GM18508 (cell line): ENCODE measurements at regions not wholly inside any gene's neighbourhood (a gene's known extent, or its start where the extent isn't known, plus 50 kb on each side); places are given as distances from the start of the nearest gene placed in this dataset.
A peak's percentile ranks its signal among the peaks of the same experiment; 100 is the strongest.

Source experiments
- ATAC-seq: cut with Tn5 transposase; IDR thresholded peaks from one replicate; pipeline ENCODE4 v1.9.1; 2021; ENCODE audit warnings: moderate number of reproducible peaks; ENCODE audit not compliant: insufficient read depth, unreplicated experiment

DNA sequence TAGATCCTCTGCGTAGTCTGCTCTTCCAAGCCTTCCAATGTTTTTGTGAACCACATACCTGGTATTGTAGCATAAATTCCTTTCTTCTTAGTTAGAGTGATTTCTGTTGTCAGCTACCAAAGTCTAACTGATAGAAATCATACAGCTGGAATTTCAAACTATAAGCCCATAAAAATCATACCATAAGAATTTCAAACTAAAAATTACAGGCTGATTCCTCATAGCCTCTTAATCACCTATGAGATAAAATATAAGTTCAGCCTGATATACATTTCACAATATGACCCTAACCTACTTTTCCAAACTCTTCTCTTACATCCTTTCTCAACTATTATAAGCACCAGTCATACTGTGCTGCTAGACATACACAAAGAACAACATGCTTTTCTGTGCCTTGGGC, 64.8 kb downstream of the PTHLH start:
- ATAC-seq = no peak

DNA sequence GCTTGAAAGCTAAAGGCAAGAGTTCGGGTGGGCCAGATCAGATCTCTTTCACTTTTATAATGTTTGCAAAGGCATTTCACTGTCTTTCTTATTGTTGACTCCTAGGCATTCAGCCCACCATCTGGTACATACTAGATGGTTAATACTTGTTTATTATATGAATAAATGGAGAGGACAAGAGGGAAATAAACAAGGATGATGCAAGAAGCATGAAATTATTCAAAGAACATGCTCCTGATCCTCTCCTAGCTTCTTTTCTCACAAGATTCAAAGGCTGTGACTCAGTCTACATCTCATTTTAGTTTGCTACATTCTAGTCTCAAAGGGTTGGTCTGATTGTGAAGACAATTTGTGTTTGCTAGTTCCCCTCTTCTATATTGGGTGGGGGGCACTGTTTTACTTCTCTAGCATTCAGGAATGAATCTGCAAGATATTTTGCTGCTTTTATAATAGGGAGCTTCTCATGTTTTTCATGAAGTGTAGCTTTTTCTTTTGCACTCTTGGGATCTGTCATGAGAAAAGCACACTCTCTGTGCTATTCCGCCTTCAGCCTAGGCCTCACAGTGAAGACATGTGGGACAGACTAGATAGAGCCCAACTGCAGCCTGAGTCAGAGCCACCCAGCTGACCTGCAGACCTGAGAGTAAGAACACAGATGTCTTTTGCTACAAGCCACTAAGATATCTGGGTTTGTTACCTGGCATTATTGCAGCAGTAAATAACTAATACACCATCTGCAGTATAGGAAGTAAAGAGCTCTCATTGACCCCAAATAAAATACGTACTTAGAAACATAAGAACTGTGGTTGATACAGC, 65.7 kb downstream of the PTHLH start:
- ATAC-seq = no peak

DNA sequence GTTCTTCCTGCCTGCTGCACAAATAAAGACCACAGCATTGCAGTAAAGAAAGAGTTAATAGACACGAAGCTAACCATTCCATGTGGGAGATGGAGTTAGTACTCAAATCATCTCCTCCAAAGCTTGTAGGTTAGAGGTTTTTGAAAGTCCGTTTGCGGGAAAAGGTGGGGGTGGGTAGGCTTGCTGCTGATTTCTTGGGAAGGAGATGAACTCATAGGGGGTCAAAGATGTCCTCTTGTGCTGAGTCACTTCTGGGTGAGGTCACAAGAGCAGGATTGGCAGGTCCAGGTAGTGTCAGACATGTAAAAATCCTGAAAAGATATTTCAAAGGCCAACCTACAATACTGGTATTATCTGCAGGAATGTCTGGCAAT, 66.4 kb downstream of the PTHLH start:
- ATAC-seq = no peak

- no peak for ATAC-seq
Observed at GRCh38 chr12:27905285-27906126, 67.0 kb downstream of the PTHLH start.

DNA sequence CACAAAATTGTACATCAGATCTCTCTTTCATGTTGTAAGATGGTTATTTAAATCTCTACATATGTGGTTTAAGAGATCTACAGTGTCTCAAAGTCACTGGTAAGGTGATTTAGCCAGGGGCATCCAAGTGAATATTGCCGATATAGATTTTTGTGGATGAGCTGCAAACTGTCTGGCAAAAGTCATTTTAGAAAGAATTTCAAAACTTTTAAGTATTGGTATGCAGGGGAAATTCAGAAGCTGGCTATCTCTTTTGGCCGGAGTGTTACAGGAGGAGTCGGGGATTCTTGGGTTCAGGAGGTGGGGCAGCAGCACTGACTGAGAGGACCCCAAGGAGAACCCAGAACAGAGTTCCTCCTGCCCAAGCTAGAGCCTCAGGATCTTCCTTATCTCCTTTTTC, 69.9 kb downstream of the PTHLH start:
- ATAC-seq = no peak

- ATAC-seq = no peak
Observed at GRCh38 chr12:27901959-27902358, 70.6 kb downstream of the PTHLH start.

DNA sequence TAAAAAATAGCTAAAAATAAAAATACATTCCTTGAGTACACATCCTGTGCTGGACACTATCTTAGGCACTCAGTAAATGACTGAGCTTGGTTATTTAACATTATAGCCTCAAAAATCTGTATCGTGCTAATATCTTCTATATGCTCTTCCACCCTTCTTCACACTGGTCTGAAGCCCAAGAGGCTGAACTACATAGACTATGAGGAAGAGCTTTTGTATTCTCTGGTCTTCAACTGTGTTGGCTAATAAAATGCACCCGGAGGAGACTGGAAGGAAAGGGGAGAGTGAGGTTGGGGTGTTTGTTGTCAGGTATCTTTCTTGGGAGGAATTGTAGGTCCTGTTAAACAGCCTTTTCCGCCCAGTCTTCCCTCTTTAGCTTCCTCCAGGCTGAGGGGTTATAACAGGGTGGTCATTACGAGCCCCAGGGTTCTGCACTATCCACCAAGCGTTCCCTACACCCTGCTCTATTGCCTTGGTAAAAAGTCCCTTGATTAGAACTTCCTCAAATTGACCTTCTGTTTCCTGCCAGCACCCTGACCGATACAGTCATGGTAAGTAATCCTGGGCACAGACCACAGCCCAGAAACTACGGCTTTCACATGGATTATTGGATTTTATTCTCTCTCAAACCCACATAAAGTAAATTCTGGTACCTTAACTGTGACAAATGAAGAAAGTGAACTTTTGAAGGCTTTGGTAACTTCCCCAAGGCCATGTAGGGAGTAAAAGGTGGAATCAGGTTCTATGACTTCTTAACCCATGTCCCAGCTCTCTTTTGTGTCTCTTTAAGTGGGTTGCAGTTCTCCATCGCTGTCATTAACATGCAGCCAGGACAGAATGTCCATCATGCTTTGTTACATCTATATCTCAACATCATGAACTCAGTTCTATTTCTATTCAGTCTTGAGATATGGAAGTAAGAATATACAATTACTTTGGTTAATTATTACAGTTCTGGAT, 71.3 kb downstream of the PTHLH start:
- peak; percentile 63 for ATAC-seq

GRCh38 chr12:27899151-27899661, 73.3 kb downstream of the PTHLH start:
- no peak for ATAC-seq

DNA sequence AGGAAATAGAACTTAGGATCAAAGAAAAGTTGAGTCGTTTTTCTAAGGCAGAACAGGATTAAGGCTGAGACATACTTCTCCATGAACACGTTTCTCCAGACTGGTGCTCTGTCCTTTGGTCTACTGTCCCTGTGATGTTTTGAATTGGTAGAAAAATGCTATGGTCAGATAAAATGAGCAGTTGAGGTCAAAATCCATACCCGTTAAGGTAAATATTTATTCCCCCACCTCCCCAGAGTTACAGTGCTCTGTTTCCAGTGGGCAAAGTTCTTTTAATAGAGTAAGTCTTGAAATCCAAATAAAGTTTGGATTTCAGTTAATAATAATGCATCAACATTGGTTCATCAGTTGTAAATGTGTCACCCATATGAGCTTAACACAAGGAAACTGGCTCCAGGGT, 74.5 kb downstream of the PTHLH start:
- no peak for ATAC-seq

- ATAC-seq = no peak
Observed at GRCh38 chr12:27896419-27896990, 76.0 kb downstream of the PTHLH start.

DNA sequence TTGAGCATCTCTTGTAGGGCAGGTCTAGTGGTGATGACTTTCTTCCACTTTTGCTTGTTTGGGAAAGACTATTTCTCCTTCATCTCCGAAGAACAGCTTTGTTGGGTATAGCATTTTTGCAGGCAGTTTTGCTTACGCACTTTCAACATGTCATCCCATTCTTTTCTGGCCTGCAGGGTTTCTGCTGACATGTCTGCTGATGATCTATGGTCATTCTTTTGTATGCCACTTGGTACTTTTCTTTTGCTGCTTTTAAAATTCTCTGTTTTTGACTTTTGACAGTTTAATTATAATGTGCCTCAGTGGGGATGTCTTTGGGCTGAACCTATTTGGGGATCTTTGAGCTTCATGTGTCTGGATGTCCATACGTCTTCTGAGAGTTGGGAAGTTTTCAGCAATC, 78.2 kb downstream of the PTHLH start:
- no peak for ATAC-seq

GRCh38 chr12:27879708-27880107, 92.8 kb downstream of the PTHLH start:
- ATAC-seq = no peak

DNA sequence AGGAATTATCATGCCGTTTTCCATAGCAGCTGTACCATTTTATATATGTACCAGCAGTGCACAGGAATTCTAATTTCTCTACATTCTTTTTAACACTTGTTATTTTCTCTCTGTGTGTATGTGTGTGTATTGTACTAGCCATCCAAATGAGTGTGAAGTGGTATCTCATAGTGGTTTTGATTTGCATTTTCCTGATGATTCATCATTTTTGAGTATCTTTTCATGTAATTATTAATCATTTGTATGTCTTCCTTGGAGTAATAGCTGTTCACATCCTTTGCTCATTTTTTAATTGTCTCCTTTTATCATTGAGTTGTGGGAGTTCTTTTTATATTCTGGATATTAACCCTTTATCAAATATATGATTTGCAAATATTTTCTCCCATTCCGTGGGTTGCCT, 95.6 kb upstream of the MANSC4 start:
- no peak for ATAC-seq

- no peak for ATAC-seq
Observed at GRCh38 chr12:27873010-27873409, 93.0 kb upstream of the MANSC4 start.

- ATAC-seq = no peak
Observed at GRCh38 chr12:27871946-27872345, 91.9 kb upstream of the MANSC4 start.

DNA sequence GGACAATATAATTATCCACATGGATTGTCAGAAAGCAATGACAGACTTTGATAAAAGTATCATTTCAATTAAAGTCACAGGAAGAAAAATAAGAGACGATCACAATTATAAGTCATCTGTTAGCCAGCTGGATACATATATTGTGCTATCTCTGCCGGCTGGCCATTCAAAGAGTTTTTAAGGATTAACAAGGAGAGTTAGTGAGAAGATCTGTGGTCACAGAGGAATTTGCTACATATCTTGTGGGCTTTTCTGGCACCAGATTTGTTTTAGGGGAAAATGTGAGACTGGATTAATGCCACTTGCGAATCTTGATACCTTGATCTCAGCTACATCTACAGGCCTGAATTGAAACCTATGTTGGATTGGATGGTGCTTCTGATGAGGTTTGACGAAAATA, 90.9 kb upstream of the MANSC4 start:
- no peak for ATAC-seq

DNA sequence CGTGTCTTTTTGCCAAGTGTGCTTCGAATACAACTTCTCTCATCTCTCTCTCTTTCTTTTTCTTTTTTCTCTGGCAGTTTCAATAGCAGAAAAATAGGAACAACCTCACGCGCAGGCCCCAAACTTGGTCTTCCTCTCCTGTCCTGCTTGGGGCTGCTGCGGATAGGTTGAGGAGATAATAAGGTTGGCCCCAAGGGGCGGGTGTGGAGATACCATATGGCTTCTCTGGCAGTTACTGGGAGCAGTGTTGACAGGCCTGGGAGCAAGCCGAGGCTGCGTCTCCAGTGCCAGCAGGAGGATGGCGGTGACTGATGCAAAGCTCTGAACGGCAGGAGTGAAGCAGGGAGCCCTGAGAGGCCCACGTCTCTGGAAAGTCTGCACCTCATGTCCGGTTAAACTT, 89.5 kb upstream of the MANSC4 start:
- ATAC-seq = no peak

GRCh38 chr12:27868139-27868538, 88.1 kb upstream of the MANSC4 start:
- no peak for ATAC-seq

DNA sequence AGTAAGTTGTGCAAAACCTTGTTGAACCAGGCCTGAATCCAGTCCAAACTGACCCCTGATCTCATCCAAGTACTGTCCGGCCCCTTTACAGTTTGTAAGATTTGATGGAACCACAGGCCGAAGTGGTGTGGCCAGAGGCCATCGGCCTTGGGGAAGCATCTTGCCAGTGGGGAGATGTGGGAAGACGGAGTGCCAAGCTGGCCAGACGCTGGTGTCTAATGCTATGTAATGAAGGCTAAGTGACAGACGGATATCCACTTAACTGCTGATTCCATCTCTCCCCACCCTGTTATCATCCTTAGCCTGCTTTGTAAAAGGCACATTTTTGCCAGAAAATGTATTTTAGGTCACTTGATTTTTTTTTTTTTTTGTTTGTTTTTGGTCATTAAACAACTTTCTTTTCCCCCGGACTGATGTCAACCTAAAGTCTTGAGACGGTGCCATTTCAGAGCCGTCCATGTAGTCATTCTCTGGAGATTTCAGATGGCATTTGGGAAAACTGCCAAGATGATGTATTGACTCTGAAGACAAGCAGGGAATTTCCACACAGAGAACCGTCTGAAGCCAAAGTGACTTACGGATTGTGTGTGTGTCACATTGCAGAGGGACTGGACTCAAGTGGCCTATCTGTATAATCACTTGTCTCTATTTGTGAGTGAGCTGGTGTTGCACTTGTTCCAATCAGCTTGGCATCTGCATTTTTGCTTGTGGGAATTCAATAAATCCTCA, 86.5 kb upstream of the MANSC4 start:
- ATAC-seq = no peak
